HG02798 (cell line): ENCODE measurements at regions not wholly inside any gene's neighbourhood (a gene's known extent, or its start where the extent isn't known, plus 50 kb on each side); places are given as distances from the start of the nearest gene placed in this dataset.

Source experiments
- ATAC-seq: cut with Tn5 transposase; IDR thresholded peaks from one replicate; pipeline ENCODE4 v1.9.1; 2021; ENCODE audit warnings: mild to moderate bottlenecking; ENCODE audit not compliant: unreplicated experiment, poor library complexity

DNA sequence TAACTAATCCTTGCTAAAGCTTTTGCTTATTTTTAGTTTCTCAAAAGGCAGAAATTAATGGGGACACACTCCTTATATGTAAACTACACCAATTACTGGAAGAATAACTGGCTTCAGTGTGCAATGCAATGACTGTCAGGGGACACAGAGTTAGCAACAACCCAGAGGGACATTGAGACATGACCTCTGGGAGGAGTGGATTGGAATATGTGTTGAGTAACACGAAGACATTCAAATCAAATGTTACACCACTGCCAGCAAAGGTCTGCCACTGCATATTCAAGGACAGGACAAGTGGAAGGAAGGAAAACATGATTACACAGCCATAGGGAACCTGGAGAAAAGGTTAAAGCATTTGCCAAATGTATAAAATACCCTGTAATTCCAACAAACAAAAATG is 240.1 kb upstream of the FSTL5 start:
- ATAC-seq: no peak

DNA sequence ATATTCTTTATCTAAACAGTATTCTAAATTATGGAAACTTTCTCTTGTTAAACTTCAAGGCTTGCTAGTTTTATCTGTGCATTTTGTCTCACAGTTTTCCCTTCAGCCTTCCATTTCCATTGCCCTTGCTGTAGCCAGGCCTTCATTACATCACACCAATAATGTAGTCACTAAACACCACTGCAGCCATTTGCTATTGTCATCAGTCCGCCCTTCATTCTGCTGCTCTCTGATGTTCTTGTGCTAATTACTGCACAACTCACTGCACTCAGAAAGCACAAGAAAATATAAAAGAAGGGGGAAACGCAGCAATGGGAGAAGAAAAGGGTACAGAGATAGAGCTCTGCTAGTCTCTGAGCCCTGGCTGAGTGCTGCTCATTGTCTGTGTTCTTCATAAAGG is 239.6 kb upstream of the FSTL5 start:
- ATAC-seq: no peak

DNA sequence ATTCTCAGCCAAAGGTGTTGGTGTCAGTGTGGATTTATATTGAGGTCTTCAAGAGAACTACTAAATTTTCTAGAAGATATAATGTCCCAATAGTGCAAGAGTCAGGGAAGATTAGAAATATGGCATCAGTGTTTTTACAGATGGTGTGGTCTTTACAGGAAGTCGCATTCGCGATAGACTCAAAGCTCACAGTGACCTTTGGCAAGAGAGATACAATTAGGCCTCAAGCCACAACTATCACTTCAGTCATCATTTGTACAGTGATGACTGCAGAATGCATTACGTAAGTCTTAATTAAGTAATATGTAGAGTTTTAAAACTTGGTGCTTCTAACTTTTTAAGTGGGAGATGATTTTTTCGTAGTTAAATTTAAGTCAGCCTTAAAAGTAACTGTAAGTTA is 237.2 kb upstream of the FSTL5 start:
- ATAC-seq: no peak

DNA sequence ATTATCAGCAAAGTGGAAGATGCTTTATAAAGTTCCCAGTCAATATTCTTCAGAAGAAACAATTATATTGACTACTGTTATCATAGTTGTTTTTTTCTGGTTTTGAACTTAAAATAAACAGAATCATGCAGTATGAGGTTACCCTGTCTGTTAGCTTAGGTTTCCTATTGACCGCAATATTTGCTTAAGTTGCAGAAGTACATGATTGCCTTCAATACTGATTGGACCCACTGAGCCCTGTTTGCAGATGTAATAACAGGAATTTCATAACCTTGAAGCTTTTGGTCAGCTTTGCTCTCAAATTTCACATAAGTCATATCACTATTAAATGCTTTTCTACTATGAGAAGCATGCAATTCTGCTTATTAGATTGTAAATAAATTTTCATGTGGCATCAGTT is 229.1 kb upstream of the FSTL5 start:
- ATAC-seq: peak; percentile 91

DNA sequence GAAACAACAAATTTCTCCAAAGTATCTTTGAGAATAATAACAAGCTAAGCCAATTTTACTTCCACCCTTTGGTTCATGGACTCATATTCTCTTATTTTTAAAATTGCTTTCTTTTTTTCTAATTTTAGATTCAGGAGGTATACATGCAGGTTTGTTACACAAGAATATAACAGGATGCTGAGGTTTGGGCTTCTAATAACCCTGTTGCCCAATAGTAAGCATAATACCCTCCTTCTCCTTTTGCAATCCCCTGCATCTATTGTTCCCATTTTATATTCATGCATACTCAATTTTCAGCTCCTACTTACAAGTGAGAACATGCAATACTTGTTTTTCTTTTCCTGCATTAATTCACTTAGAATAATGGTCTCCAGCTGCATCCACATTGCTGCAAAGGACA is 202.3 kb upstream of the FSTL5 start:
- ATAC-seq: no peak

DNA sequence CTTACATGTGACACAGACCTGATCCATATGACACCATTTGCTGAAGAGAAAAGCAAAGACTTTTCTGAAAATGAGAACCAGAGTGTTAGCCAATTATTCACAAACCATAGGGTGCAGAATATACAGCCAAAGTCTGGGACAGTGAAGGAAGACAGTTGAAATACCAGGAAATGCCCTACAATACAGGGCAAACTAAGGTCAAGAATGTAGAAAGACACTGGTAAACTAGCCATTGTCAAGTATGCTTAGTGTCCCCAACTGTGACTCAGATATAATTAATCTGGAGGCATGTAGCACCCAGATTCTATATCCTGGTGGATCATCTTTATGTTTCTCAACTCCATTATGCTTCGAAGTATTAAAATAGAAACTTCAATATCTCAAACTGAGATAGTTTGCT is 200.9 kb upstream of the FSTL5 start:
- no peak for ATAC-seq

DNA sequence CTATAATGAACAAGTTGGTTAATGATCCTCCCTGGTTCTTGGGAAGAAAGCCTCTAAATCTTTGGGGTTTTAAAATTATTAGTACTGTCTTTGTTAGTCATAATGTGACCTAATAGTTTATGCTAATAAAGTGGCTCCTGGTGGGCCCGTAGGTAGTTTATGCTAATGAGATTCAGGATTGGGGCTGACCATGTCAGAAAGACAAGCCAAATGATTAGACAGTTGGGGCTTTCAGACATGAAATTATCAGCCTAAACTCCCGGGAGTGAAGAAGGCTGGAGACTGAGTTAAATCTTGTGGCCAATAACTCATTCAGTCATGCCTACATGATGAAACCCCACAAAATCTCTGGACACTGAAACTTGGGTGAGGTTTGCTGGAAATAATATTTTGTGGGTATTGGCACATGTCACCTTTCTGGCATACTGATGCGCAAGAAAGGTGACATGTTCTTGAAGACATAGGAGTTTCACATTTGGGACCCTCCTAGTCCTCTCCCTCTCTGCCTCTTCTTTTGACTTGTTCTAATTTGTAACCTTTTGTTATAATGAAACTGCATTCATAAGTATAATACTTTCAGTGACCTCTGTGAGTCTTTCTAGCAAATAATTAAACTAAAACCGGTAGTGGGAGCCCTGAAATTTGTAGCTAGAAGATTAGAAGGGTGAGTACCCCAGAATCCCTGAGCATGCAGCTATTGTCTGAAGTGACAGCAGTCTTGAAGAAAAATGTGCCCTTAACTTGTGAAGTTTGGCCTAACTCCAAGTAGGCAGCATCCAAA is 196.8 kb upstream of the FSTL5 start:
- no peak for ATAC-seq

DNA sequence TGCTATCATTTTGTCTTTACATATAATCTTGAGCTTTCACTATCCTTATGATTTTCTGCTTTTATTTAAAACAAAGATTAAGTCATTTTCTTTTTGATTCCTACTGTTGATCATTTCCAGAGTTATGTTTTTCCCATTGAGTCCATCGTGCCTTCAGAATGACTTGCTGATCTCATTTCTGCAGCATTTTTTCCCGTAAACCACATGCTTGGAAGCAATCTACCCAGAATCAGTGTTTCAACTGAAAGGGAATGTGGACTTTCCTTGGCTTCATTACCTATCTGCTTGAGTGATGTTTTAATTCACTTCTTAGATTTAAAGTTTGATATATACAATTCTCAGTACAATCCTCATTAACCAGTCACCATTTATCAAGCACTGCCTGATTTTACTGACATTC is 192.4 kb upstream of the FSTL5 start:
- no peak for ATAC-seq

DNA sequence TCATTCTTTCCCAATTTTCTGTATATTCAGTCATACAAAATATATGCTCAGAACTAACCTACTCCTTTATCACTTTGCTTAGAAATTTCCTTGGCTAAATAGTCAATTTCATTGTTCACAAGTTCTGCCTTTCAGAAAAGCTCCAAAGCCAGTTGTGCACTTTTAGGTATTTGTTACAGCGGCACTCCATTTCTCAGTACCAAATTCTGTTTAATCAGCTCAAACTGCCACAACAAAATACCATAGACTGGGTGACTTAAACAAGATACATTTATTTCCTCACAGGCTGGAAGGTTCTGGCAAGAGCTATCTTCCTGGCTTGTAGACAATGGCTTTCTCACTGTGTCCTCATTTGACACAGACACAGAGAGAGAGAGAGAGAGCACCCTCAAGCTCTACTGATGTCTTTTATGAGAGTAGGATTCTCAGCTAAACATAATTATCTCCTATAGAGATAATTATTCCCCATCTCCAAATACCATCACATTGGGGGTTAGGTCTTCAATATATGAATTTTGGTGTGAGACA is 188.8 kb upstream of the FSTL5 start:
- no peak for ATAC-seq

DNA sequence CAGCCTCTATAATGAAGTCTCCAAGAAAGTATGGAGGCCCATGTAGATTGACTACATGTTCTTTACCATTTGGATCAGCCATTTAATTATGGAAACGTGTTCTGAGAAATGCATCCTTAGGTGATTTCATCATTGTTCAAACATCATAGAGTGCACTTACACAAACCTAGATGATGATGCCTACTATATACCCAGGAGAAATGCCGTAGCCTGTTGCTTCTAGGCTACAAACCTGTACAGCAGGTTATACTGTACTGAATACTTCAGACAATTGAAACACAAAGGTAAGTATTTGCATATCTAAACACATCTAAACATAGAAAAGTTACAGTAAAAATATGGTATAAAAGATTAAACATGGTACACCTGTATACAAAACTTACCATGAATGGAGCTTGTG is 186.5 kb upstream of the FSTL5 start:
- no peak for ATAC-seq

DNA sequence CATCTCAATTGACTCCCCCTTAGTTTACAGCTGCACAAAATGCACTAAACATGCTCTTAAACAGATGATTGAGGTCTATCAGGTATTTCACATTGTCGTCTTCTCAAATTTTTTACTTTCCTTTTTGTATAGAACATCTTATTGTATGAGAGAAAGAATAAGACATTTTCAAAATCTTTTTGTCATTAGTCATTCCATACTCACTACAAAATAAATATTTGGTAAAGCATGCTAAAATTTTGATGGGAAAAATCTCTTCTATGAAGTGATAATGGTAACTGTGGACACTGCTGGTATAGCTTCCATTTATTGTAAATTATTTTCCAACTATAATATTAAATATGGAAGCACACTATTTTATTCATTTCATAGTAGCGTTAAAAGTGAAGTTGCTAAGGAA is 185.6 kb upstream of the FSTL5 start:
- ATAC-seq: no peak

DNA sequence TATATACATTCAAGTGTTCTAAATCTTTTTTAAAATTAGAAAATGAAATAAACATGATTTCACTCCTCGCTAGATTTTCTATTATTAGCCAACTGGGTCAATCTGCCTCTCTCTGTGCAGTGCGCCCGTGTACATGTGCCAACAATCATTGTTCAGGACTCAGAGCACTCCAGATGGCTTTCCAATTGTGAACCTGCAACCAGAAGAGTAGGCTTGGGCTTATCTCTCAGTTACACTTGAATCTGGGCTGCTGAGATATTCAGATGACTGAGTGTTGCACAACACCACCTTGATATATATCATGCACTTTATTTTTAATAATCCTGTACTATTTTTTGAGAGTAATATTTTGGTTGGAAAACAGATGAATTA is 184.0 kb upstream of the FSTL5 start:
- no peak for ATAC-seq

DNA sequence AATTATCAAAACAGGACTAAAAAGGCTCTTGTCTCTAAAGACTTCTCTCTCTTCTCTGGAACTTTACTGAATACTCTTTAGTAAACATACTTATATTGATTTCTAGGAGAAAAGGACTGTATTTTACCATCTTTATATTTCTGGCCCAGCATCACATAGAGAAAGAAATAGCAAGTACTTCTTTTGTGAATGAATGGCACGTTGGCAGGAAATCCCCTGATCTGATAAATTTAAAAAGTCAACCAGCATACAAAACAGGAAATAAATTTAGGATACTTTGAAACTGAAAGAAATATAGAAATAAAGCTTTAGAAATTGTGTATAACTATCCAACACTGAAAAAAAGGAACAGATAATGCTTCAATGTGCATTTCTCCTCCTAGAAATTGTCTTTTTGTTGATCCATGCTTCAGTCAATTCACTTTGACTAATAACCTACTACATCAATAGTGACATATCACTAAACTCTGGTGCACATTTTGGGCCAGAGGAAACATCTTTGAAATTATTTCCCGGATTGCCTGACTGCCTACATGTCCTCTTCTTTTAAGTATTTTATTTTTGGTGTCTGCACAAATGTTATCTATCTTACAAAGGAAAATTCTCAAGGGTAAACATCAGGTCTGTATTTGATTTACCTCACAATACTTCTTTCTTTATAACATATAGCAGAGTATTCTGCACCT is 183.5 kb upstream of the FSTL5 start:
- no peak for ATAC-seq

DNA sequence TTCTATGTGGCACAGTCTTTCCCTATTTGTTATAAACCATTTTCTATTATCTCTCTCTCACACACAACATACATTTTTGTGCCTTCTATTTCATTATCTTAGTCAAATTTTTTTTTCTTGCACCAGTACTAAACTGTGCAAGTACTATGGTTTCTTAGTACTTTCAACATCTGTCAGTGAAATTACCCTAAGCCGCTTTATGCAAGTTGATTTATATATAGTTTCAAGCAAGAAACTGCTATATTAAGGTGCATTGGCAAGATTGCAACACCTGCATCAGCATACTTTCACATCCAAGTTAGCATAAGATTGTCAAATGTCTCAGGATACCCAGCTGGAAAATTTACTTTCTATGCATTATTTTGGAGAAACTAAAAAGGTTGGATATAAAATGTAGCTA is 180.2 kb upstream of the FSTL5 start:
- no peak for ATAC-seq

DNA sequence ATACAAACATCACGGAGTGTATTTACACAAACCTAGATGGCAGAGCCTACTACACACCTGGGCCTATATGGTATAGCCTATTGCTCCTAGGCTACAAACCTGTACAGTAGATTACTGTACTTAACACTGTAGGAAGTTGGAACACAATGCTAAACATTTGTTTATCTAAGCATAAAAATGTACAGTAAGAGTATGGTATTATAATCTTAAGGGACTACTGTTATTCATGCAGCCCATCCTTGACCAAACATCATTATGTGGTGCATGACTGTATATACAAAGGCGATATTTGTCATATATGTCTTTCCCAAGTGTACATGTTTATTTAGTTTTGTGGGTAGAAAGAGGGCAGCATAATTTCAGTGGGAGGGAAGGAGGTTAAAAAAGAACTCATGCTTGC is 177.7 kb upstream of the FSTL5 start:
- ATAC-seq: no peak

DNA sequence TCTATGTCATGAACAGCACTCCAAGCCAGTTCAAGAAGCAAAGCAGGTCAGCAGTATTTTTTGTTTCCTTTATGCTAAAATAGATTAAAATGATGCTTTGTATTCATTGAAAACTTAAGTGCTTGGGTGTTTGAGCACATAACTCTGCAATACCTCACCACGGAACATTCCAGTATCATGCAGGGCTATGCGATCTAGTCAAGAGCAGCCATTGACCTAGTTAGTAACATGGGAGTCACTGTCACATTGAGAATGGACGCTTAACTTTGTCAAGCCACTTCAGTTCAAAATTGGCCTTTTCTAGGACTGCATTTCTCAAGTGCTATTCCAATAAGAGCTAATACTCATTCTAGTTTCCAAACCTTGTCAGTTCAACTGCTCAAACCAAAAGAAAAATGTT is 160.1 kb upstream of the FSTL5 start:
- no peak for ATAC-seq

DNA sequence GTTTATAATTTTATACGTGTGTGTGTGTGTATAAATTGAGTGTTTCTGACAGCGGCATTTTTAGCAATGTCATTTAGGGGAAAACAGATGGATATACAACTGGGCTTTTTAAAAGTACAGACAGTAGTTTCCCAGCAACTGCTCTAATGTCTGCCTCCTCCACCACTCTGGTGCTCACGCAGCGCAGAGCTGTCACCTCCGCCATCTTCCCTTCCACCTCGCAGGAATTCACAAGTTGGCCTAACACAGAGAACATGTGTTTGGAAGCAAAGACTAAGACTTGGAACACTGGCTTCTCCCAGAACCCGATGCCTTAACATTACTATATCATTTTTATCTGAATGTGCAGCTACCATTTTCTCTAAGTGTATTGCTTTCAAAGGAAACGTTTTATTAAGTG is 158.3 kb upstream of the FSTL5 start:
- ATAC-seq: no peak

DNA sequence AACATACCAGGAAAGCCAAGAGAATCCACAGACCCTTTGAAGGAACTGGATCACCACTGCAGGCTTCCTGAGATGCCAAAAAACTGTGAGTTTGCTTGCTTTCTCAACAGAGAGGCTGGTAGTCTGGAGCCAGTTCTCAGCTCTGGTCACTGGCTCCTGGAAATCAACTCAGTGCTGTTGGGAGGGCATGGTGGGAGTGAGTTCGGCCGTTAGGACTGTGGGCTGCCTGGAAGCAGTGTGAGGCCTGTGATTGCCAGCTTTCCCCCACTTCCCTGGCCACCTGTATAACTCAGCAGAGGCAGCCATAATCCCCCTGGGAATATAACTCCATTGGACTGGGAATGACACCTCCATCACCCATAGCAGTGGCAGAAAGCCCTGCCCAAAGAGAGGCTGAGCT is 122.0 kb upstream of the FSTL5 start:
- no peak for ATAC-seq

DNA sequence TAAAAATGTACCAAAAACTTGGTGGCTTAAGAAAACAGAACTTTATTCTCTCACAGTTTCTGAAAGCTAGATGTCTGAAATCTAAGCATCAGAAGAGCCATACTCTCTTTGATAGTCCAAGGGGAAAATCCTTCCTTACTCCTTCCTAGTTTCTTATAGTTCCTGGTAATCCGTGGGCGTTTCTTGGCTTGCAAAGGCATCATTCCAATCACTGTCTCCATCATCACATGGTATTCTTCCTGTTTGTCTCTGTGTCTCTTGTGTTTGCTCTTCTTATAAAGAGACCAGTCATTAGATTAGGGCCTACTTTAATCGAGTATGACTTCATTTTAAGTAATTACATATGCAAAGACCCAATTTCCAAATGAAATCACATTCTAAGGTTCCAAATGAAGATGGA is 118.9 kb upstream of the FSTL5 start:
- ATAC-seq: no peak

DNA sequence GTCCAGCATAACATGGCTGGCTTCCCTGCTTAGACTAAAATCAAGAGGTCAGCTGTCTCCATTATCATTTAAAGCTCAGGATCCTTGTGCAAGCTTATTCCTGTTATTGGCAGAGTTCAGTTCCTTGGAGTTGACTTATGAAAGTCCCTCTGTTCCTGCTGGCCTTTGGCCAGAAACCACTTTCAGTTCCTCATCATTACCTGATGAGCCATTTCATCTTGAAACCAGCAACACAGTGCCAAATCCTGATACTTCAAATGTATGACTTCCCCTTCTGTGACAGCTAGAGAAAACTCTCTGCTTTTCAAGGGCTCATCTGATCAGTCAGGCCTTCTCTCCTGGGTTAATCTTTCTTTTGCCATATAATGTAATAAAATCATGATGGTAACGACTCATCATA is 110.6 kb upstream of the FSTL5 start:
- peak; percentile 76 for ATAC-seq

DNA sequence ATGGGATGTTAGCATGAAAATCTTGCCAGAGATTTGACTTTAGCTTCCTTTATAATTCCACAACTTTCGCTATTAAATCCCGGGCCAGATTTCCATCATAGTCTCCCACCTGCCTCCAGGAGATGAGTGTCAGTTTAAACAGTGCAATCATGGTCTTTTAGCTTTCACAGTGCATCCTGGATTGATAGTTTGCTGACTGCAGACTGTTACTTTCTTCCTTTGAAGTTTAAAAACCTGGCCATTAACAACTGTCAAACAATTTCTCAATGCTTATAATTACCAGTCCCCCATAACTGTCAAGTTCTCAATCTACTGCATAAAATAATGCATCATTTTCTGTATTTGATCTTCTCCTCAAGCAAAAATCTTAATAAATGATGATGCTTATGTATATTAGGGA is 108.4 kb upstream of the FSTL5 start:
- ATAC-seq: no peak

DNA sequence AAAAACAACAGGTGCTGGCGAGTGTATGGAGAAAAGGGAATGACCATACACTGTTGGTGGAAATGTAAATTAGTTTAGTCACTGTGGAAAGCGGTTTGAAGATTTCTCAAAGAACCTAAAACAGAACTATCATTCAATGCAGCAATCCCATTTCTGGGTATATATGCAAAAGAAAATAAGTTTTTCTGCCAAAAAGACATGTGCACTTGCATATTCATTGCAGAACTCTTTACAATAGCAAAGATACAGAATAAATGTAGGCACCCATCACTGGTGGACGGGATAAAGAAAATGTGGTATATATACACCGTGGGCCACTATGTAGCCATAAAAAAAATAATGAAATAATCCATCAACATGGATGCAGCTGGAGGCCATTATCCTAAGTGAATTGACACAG is 105.1 kb upstream of the FSTL5 start:
- ATAC-seq: no peak
